CD4-positive, alpha-beta T cell (primary cell): ENCODE measurements at regions not wholly inside any gene's neighbourhood (a gene's known extent, or its start where the extent isn't known, plus 50 kb on each side); places are given as distances from the start of the nearest gene placed in this dataset.

Experiments
- ATAC-seq: fragments of 200-7000 bp; cut with Tn5 transposase; one replicate; pipeline ENCODE4 v1.10.0; 2022; ENCODE audit warnings: mild to moderate bottlenecking; ENCODE audit not compliant: poor library complexity
- CTCF ChIA-PET: fragments of 350-600 bp; sonication (Branson Sonifier 250); formaldehyde crosslinking; loops from one replicate; lab custom pipeline; 2021; ENCODE audit warnings: antibody characterized with exemption, inconsistent platforms; lab: Charles Lee
- POLR2A ChIA-PET: fragments of 350-600 bp; sonication (Branson Sonifier 250); formaldehyde crosslinking; loops from one replicate; lab custom pipeline; 2021; ENCODE audit warnings: antibody characterized with exemption, inconsistent platforms; lab: Charles Lee
- DNase-seq, 14 experiments: peaks; one replicate each; pipeline ENCODE4 v3.0.0-alpha.2; 2013 to 2020; ENCODE audit warnings: mixed read lengths in 2 of 14
- H3K27ac ChIP-seq, 2 donors: one replicate each; pipeline versions ENCODE4 v1.5.1 to v1.7.0; 2013; ENCODE audit warnings: low read length in 2 of 2, low read depth in 1 of 2, mild to moderate bottlenecking in 1 of 2
- H3K27me3 ChIP-seq, 2 experiments: 1 replicate in 1 of 2; 2 replicates in 1 of 2; pipeline versions ENCODE4 v1.6.1 to v1.7.0; 2013; ENCODE audit warnings: low read length in 2 of 2, control low read depth in 1 of 2, mild to moderate bottlenecking in 1 of 2, moderate library complexity in 1 of 2; ENCODE audit not compliant: insufficient read depth in 2 of 2, control insufficient read depth in 1 of 2
- H3K36me3 ChIP-seq: one replicate; pipeline ENCODE4 v1.6.1; 2013; ENCODE audit warnings: low read length, control low read depth; ENCODE audit not compliant: insufficient read depth
- H3K4me1 ChIP-seq: one replicate; pipeline ENCODE4 v1.6.1; 2013; ENCODE audit warnings: low read length, control low read depth; ENCODE audit not compliant: insufficient read depth
- H3K4me3 ChIP-seq: one replicate; pipeline ENCODE4 v1.5.1; 2013; ENCODE audit warnings: mild to moderate bottlenecking, low read length, moderate library complexity
- H3K9me3 ChIP-seq, 2 experiments: 1 replicate in 1 of 2; 2 replicates in 1 of 2; pipeline versions ENCODE4 v1.6.1 to v1.7.0; 2013; ENCODE audit warnings: low read length in 2 of 2, mild to moderate bottlenecking in 2 of 2, control low read depth in 1 of 2, moderate library complexity in 1 of 2; ENCODE audit not compliant: control insufficient read depth in 1 of 2, insufficient read depth in 1 of 2
- H3K27ac Mint-ChIP-seq: one replicate; pipeline ENCODE4 v1.8.0; 2020; ENCODE audit warnings: mixed read lengths
- H3K27me3 Mint-ChIP-seq: one replicate; pipeline ENCODE4 v1.8.0; 2021; ENCODE audit warnings: mixed read lengths
- H3K36me3 Mint-ChIP-seq: one replicate; pipeline ENCODE4 v1.8.0; 2021; ENCODE audit warnings: low read depth, mixed read lengths
- H3K4me1 Mint-ChIP-seq: one replicate; pipeline ENCODE4 v1.8.0; 2021; ENCODE audit warnings: low read depth, mixed read lengths
- H3K4me3 Mint-ChIP-seq: one replicate; pipeline ENCODE4 v1.8.0; 2020; ENCODE audit warnings: mild to moderate bottlenecking, mixed read lengths
- H3K9me3 Mint-ChIP-seq: one replicate; pipeline ENCODE4 v1.8.0; 2020; ENCODE audit warnings: mixed read lengths
- CTCF ChIP-seq: fragments of 200-600 bp; IDR thresholded peaks from one replicate; pipeline ENCODE4 v1.8.0; 2022; ENCODE audit warnings: antibody characterized with exemption, mild to moderate bottlenecking
- intact Hi-C, 2 experiments: fragments of 100-400 bp; cut with DNase I in 1 of 2; cut with micrococcal nuclease in 1 of 2; formaldehyde crosslinking; loops; one replicate each; pipeline versions ENCODE4 v1.15.1 to v1.9.0; 2023 to 2025; cut with DNase I, micrococcal nuclease

GRCh38 chr4:126592088-126592487 lies 1040.7 kb upstream of the INTU start:
- no peaks in the 10 kb centered on the region for H3K4me1 Mint-ChIP-seq

GRCh38 chr4:126593626-126594025 lies 1039.1 kb upstream of the INTU start:
- no peak for ATAC-seq
- ChIA-PET POLR2A (no interaction called here), CTCF (no interaction called here)
- no peaks in the 10 kb centered on the region for H3K4me1 Mint-ChIP-seq
- H3K27ac Mint-ChIP-seq = no peak overlapping the region
- Histone ChIP-seq H3K4me1 (no peaks in the 10 kb centered on the region), H3K9me3 (peaks cover 0 to 5% of the 10 kb centered on the region in 2 experiments), H3K36me3 (no peaks in the 10 kb centered on the region), H3K27me3 (no peaks in the 10 kb centered on the region), H3K27ac (no peak overlapping the region), H3K4me3 (no peak overlapping the region)
- TF ChIP-seq CTCF = no peak
- H3K27me3 Mint-ChIP-seq = no peaks in the 10 kb centered on the region
- no peak overlapping the region for H3K4me3 Mint-ChIP-seq
- DNase-seq = no peak
- H3K36me3 Mint-ChIP-seq = no peaks in the 10 kb centered on the region
- intact Hi-C loops = no loop called here
- peaks cover 15% of the 10 kb centered on the region for H3K9me3 Mint-ChIP-seq

More at GRCh38 chr4:126592088-126592487, 1040.7 kb upstream of the INTU start:
- Mint-ChIP-seq H3K9me3 (peaks cover 14% of the 10 kb centered on the region), H3K27me3 (no peaks in the 10 kb centered on the region), H3K4me3 (no peak overlapping the region), H3K36me3 (no peaks in the 10 kb centered on the region), H3K27ac (no peak overlapping the region)
- no peak for ATAC-seq
- no peak for DNase-seq
- H3K36me3 ChIP-seq = no peaks in the 10 kb centered on the region
- POLR2A ChIA-PET = no interaction called here
- no peak overlapping the region for H3K27ac ChIP-seq
- CTCF ChIA-PET = no interaction called here
- TF ChIP-seq CTCF = no peak
- H3K4me1 ChIP-seq = no peaks in the 10 kb centered on the region
- no peaks in the 10 kb centered on the region for H3K27me3 ChIP-seq
- H3K4me3 ChIP-seq = no peak overlapping the region
- intact Hi-C loops = no loop called here
- H3K9me3 ChIP-seq = peaks cover 0 to 5% of the 10 kb centered on the region in 2 experiments

DNA sequence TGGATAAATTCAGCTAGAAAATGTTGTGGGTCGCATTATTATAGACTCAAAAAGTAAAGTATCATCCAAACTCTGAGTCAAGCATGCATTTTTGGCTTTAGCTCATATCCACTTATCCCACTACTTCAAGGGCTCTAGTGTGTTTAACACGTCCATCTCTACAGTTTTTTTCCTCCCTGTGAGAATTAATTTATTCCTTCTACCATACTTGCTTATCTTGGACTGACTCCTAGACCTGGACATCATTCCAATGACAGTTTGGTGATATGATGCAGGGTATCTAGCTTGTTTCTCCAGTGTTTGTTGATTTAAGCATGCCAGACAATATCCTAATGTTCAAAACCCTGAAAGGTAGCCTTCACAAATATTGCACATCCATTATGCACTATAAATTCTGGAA lies 1037.1 kb upstream of the INTU start:
- DNase-seq (no peak), ATAC-seq (no peak)
- Histone ChIP-seq H3K27me3 (no peaks in the 10 kb centered on the region), H3K4me3 (no peak overlapping the region), H3K27ac (no peak overlapping the region), H3K36me3 (no peaks in the 10 kb centered on the region), H3K4me1 (no peaks in the 10 kb centered on the region), H3K9me3 (peaks cover 0 to 1% of the 10 kb centered on the region in 2 experiments)
- Mint-ChIP-seq H3K27ac (no peak overlapping the region), H3K4me1 (no peaks in the 10 kb centered on the region), H3K36me3 (no peaks in the 10 kb centered on the region), H3K4me3 (no peak overlapping the region), H3K27me3 (no peaks in the 10 kb centered on the region), H3K9me3 (peaks cover 15% of the 10 kb centered on the region)
- ChIA-PET CTCF (no interaction called here), POLR2A (no interaction called here)
- intact Hi-C loops = no loop called here
- TF ChIP-seq CTCF = no peak
